DMS 273 (cell line): ENCODE measurements at regions not wholly inside any gene's neighbourhood (a gene's known extent, or its start where the extent isn't known, plus 50 kb on each side); places are given as distances from the start of the nearest gene placed in this dataset.

ENCODE experiments used
- DNase-seq: peaks from one replicate; lab custom pipeline; 2025; ENCODE audit not compliant: unreplicated experiment; lab: John Stamatoyannopoulos, UW

DNA sequence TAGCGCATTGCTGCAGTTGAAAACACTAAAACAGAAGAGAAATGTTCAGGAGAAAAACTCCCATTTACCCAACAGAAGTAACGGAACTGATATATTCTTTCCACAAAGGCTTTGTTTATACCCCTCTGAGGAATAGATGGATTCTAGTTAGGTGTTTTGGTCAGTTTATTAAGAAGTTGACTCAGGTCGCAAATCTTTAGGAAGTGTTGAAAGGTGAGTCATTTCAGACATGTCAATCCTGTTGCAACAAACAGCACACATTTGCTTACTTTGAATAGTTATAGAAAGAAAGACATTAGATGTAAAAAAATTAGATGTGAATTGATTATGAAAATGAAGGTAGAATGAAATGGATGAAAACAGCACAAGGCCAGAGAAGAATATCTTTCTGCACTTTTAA is 941.0 kb downstream of the KCNJ2 start:
- DNase-seq: no peak

DNA sequence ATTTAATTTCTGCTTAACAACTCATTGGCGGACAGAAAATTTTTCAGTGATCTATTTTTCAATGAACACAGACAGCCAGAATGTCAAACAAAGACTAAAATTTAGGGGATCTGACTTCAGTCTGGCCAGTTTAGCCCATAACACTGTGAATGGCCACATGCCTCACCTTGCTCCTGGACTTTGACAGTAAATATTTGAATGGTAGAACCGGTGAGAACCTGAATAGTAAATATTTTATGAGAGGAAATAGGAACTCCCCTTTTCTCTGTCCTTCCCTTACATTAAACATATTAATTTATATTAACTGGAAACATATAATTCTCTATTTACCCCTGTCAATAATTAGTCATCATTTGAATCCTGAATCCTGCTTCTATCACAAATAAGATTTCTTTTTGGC is 942.1 kb downstream of the KCNJ2 start:
- DNase-seq: no peak

DNA sequence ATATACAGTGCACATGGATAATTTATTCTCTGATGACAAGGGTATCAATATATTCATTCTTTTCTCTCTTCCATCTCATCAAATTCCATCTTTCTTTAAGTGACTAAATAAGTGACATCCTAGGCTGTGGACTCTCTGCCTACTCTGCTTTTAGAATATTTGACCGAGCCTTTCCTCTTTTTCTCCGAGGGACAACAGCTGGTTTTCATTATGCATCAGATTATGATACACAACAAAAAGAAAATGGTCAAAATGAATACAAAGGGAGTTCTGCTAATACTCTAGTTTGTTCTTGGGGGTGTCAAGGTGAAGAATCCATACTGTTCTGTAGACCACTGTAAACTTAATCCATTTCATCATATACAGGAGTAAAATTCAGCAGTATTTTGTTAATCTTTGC is 942.6 kb downstream of the KCNJ2 start:
- DNase-seq: no peak

DNA sequence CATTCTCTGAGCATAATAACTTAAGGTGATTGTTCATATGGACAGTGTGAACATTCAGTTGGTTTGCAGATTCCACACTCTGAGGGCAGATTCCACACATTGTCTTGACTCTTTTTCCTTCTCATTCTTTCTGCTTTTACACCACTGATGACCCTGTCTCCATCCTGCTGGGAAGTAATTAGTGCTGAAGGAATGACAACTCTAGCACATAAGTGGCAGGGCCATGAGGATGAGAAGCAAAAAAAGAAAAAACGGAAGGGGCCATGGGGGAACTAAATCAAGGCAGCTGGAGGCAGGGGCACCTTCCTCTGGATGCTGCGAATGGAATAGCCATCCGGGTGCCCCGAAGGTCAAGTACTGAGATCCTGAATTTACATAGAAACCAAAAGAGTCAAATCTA is 944.0 kb downstream of the KCNJ2 start:
- no peak for DNase-seq

DNA sequence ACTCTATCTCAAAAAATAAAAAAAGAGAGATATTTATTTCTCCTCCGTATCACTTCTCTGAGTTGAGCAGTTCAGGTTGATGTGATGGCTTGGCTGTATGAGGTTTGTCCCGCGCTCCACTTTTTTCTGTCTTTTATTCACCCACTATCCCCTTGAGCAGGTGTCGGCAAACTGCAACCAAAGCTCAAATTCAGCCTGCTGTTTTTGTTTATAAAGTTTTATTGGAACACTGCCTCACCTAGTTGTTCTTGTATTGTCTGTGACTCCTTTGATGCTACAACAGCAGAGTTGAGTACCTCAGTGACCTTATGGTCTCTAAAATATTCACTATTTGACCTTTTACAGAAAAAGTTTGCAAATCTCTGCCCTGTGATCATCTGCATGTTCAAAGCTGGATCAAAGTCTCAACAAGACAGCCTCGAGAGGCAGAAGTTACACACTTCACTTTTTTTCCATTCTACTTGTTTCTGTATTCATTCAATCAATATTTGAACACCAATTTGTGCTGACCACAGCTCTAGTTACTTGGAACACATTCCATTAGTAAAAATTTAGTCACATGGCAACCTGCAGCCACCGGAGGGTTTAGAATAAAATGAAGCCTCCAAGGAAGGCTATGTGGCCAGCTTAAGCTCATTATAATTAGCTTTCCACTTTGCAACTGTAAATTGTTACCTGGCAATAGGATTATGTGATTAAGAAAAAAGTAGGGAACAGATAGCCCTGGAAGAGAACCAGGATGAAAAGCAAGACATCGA is 945.8 kb downstream of the KCNJ2 start:
- no peak for DNase-seq

DNA sequence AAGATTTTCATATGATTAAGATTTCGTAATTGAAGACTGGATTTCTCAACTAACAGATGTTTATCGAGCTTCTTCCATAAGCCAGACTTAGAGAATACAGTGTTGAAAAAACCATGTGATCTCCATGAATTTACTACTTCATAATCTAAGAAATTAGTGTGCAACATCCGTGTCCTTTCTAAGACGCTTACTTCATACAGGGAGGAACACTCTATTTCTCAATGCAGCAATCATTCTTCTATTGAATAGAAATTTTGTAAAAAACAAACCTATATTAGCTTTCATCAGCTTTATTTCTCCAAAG is 946.3 kb downstream of the KCNJ2 start:
- no peak for DNase-seq

DNA sequence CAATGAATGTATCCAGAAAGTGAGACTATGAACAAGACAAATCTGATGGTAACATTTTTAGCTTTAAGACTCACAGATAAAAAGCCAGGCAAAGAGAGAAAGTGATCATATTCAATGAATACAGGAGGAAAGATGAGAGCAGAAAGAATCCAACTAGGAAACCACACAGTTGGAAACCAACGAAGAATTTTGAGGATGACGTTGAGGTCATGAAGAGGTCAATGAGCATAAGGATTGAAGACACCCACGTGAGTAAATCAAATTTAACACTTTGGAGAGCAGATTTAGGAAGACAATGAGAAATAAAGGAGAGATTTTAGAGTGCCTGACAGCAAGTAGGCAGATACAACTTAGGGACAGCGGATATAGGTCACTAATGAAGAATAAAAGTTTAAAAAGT is 948.1 kb downstream of the KCNJ2 start:
- DNase-seq: no peak

DNA sequence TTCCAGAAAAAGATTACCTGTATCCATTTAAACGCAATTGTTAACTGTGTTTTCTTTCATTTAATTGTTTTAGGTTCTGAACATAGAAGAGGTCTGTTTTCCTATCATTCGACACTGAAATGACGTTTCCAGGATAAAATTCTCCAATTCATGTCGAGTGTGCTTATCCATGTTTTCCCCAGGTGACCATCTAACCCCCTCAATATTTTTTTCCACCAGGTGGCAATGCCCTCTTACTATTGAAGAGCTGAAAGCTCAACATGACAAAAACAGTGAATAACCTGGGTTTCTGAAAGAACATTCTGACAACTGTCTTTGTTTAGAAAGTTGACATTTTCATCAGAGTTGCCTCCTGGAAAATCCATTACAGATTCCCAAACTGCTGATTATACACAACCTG is 948.7 kb downstream of the KCNJ2 start:
- peak; percentile 70 for DNase-seq

DNA sequence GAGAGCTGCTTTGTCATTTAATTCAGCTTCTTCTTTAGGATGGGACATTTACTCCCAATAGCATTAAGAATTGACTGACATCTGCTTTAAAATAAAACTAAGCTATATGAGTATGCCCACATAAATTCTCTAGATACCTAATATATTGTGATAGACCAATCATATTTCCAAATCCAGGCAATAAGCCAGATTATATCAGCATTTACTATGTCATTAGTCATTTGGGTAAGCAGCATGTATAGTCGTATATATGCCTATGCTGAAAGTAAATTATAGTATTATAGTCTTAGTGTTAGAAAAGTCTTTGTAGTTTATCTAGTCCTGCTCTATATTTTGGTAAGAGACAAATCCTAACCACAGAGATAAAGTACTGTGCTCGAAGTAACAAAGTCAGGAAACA is 958.1 kb downstream of the KCNJ2 start:
- DNase-seq: no peak

DNA sequence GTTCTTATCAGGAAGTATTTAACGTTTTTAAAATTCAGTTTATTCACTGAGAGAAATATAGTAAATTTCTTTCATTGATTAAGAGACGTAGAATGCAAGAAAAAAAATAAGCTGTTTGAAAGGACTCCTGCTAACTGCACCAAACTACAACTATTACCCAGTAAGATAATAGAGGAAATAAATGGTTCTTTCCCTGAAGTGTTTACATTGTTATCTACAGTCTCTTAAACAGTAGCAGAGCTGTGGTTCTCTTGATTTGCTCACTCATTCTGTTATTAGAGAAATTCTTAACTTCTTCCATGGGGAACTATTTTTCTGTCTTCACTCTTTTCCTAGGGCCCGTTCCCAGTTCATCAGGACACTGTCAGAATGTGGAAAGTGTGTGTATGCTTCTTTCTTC is 973.0 kb downstream of the KCNJ2 start:
- DNase-seq: no peak

DNA sequence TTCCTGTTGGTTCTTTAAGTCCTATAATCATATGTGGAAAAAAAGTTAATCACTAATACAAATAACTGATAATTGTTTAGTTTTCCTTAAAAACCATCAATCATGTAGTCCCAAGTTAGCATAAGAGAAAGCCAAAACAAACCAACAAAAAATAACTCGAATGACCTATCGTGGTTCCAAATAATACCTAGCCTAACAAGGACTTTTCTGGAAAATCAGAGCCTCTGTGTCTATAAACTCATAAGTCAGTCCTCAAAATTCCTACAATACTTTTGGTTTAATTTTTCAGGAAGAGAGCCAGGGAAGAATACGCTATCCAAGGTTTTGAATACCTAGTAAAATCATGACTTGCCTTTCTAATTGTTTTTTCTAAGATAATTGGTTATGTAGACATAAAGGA is 975.3 kb upstream of the SOX9 start:
- no peak for DNase-seq

DNA sequence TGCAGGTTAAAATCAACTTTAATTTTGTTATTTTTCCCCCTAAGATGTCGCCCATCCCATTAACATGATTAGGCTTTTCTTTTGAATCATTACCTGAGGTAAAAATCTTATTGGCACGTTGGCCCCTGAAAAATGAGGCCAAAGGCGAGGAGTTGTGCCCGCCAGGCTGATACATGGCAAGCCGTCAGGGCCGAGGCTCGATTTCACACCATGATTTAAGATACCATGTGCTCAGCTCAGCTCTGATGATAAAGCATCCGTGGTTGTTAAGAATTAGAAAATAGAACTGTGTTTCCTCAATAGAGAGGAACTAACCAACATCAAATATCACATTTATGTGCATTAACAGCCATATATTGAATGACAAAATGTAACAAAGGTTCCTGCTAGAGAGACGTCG is 972.9 kb upstream of the SOX9 start:
- no peak for DNase-seq

DNA sequence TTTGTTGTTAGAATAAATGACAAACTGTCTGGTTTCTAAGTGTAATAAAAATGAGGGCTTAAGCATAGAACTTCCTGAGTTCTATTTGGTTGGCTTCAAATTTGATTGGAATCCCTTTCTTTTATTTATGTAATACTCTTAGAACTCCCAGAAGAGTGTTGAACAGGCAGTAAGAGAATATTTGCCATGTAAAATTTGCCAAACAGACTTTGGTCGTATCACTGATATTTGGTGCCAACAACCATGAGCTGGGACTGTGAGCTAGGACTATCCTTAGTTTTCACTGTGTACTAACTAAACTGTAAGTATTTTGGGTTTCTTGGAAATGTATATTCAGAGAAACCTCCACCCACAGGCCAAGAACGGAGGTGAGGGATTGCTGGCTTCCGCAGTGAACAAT is 971.2 kb upstream of the SOX9 start:
- DNase-seq: no peak

DNA sequence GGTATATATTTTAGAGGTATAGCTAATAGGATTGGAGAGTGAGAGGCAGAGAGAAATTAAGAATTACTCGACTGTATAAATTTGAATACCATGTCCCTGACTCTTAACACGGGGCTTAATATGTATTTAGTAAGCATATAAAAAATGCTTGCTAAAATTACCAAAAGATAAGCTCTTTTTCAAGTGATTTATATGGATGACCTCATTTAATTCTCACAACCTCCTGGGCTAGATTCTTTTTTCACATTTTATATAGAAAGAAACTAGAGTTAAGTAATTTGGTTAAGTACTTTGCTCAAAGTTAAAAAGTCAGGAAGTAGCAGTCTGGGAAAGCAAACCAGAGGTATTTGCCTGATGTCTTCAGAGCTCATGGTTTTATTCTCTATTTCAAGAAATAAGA is 963.5 kb upstream of the SOX9 start:
- DNase-seq: no peak

DNA sequence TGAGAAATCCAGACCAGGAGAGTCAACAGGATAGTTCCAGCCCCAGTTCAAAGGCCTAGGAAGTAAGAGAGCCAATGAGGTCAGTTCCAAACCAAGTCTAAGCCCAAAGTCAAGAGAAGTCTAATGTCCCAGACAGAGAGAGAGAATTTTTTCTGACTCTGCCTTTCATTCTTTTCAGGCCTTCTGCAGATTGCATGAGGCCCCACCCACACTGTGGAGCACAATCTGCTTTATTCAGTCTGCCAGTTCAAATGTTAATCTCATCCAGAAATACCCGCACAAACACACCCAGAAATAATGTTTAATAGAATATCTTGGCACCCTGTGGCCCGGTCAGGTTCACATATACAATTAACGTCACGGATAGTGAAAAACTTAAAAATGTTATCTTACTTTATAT is 962.4 kb upstream of the SOX9 start:
- no peak for DNase-seq

DNA sequence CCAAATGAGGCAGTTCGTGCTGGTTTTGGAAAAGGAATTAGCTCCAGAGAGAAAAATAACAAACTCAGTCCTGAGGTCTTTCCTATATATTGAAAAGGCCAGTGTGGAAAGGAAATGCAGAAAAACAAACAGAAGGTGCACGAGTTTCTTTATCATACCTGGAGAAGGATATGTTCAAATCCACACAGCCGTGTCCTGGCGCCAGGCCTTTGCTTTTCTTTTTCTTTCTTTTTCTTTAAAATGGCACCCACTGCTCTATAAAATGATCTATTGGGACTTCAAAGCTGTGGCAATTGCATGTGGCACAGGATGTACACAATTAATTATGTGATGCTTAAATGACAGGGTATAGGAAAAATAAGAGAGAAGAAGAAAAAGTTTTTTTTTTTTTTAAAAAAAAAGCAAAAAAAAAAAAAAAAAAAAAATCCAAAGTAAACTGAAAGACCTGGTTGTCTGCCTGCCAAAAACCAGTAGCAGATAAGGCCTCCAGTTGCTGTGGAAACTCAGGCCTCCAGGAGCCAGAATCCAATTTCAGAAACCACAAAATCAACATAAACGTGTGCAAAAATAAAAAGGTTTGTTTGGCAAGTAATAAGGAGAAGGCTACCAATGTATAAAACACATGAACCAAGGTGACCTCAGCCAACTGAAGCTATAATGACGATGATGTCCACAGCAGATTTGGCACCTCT is 957.6 kb upstream of the SOX9 start:
- peak; percentile 77 for DNase-seq

DNA sequence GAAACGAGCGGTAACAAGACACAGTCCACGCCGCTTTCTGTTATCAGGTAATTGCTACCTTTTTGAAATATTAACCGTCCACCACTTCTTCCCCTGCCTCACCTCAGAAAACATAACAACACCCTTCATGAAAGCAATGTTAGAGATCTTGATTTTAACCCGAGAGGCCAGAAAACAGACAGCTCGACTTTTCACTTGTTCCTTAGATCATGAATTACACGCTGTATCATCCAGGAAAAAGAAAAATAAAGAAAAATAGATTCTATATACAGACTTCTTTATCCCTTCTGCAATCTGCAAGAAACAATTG is 957.1 kb upstream of the SOX9 start:
- DNase-seq: no peak

DNA sequence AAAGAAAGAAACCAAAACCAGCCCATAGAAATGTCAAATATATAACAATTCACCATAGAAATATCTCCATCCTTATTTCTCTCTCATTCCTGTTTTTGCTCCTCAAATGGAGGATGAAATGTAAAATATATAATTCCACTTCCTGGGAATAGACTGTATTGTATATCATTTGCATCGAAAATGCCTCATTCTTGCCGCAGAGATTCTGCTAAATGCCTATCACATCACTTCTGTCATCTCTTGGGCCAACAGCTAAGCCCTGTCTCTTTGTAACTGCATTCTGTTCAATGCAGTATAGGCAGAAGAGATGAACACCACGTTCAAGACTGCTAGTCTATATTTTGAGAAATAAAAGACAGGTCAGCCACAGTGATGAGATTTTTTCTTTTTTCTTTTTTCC is 956.3 kb upstream of the SOX9 start:
- DNase-seq: peak; percentile 30

DNA sequence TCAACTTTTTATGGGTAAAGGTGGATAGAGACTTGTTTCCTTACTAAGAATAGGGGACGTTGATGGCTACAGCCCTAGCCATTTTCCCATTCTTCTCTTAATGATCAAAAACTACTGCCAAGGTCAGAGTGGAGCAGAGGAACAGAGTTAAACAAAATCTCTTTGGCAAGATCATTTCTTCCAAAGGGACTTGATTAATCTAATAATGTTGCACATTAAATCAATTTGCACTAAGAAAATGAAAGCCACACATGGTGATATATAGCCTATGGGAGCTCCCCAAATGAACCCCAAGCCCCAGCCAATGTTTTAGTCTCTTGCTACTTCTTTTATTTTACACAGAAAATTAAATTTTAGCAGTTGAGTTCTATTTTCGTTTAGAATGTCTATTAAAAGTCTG is 954.5 kb upstream of the SOX9 start:
- DNase-seq: no peak

DNA sequence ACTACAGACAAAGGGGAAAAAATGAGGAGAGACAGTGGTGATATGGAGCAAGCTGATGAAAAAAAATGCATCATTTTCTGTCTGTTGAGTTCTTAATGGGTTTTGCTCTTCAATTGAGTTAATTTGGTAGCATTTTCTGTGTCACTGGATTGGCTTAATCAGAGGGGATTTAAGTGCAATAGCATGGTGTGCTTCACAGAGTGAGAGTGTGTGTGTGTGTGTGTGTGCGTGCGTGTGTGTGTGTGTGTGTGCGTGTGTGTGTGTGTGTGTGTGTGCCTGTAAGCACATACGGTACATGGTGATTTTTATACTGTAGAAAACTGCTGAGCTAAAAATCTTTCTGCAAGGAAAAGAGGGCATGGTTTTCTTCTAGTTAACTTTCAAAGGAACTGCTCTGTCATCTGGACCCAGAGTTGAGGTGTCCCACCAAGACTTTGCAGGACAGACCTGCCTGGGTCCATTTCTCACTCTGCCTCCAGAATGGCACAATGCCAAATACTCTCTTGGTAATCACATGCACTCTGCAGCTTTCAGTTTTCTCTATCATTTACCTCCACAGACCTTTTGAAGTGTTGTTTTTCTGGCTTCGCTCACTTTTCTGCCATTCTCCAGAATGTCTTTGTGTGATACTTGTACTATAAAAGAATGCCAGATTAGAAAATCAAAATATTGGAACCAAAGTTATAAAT is 952.6 kb upstream of the SOX9 start:
- DNase-seq: peak; percentile 57

DNA sequence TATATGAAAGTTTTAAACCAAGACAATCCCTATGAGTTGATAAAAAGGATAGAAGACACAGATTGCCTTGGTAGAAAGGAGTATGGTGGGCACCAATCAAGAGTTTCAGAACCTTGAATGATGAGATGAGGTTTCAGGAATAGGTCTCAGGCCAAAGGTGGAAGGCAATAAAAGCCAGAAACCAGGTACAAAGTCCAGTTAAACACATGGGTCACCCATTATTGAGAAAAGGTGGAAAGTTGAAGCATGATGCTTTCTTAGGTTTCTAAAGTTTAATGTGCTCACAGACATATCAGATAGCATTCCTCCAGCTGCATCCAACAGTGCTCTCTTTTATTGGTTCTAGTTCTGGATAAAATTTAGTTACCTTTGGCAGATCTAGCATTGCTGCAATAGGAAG is 950.8 kb upstream of the SOX9 start:
- DNase-seq: no peak

DNA sequence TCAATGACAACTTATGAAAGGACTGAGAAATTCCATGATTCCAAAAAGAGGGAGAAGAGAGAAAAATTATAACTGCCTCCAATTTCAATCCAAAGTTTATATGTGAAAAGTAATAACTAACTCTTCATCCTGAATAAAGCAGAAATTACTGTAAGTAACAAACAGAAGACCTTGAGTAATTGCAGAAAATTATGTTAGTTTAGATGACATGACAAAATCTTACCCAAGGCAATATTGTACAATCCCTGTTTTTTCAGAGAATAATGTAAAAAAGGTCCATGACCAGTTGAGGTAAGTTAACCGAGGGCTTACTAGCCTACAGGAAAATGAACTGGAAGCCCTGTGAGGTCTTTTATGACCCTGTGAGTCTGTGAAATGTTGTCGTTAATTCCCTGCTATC is 949.5 kb upstream of the SOX9 start:
- DNase-seq: no peak

DNA sequence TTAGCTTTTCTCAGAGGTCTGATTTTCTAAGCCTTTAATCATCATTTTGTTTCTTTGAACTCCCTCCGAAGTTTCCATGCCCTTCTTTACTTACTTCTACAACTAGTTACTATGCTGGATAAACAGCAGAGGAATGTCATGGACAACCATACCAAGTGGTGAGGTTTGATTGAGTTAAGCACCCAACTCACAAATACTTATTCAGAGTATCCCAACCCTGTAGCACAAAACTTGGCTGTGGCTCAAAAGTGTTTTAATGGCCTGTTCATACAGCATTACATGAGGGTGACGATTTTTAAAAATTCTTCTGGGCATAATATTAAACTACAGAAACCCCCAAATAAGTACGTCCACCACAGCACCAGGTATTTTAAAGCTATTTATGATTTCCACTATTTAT is 946.8 kb upstream of the SOX9 start:
- DNase-seq: no peak
